ENCODE measurements at regions not wholly inside any gene's neighbourhood (a gene's known extent, or its start where the extent isn't known, plus 50 kb on each side); places are given as distances from the start of the nearest gene placed in this dataset.
"Not testable (repeated sequence)": the region's sequence is repeated elsewhere in the genome, so short reads cannot be mapped to it uniquely, and the experiment has no call there.

DNA sequence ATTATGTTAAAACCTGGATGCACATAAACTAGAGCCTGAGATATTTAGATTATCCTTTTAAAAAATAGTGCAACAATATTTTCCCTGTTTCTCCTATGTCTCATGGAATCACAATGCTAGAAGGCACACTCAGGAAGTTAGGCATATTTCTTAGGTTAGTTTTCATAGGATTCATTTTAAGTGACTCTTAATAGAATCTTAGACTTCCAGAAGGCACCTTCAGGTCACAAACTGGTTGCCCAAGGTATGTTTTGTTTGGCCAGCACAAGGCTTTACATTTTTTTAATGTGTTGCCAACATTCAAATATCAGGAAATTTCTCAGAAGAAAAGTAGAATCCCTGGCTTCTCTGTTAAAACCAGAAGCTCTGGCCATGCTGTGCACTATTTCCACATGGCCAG is 129.3 kb downstream of the LNPK start:
- DNase-seq = no peak

DNA sequence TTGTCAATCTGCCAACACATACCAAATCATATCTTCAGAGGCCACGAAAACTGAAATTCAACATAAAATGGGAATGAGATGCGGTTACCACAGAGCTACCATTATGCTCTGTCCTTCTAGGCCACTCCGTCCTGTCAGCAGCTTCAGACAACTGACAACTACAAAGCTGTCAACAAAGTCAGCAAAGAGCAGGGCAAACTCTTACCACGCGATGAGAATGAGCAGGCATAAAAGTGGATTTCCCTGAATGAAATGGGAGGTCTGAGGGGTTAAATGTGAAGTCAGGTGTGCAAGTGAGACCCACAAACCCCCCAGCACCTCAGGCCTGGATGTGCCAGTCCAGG is 130.1 kb downstream of the LNPK start:
- no peak for DNase-seq

DNA sequence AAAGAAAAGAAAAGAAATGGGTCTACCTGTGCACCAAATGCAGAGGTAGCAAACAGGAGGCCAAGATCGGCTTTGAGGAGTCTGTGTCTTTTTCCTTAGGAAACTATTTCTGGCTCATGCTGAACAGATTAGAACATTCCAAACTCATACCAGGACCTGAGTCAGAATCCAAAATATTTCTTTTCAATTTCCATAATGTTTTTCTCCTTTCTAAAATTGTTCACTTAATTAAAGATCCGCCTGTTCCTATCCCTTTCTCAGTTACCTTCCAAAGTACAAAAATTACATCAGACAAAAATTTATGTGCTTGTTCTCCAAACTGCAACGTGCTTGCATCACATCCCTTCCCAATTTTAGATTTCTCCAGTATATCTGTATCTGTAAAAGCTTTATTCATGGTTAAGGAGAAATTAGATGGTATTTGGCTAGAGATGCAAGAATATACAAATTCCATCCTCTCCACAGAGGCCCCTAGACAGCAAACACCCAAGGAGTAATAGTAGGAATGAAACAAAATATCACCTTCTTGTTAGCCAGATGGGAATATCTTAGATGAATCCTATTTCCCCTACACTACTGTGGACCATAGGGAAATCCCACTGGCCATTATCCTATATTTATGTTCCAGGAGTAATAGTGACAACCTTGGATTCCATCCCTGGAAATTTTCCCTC is 130.6 kb downstream of the LNPK start:
- no peak for DNase-seq

GRCh38 chr2:175865716-175866115 is 136.4 kb downstream of the LNPK start:
- no peak for DNase-seq

DNA sequence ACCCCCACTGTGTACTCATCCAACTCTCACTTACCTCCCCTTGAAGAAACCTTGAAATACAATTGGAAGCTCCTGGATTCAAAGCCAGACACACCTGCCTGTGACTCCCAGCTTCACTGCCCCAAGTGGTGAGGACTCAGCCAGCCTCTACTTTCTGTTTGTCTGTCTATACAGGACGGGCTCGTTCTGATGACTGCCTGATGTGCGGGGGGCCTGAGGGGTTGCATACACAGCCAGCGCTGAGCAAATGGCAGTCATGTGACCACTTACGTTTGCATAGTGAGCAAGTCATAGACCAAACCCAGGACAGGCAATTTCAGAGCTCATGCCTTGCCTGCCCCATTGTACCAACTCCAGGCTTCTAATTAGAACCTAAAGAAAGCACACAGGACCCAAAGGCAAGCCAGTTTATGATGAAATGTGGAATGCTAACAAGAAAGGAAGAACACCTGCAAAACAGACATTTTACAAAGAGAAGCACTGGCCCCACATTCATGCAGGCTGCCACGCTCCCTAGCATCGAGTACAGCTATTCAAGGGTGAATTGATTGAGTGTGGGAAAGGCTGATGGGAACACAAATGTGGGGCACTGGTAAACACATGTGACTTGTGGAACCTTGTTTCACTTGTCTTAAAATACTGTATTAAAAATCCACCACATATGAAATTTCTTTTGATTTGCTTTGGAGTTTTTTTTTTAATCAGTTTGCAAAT is 137.8 kb downstream of the LNPK start:
- DNase-seq = no peak

DNA sequence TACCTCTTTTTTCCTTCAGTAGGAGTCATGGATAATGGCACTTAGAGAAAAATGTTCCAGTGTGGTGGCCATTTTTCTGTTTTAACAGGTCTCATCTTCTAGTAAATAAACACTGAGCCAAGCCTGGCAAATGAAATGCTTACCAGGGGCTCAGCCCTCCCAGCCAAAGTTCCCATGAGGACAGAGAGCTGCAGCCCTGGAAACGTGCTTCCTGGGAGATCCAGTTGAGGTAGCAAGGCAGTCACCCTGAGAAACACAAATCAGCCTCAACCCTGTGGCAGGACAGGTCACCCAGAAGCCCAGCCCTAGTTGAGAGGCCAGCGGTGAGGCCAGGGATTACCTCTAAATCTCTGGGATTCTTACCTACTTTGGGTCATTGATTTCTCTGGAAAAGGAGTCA is 140.1 kb downstream of the LNPK start:
- DNase-seq = no peak

DNA sequence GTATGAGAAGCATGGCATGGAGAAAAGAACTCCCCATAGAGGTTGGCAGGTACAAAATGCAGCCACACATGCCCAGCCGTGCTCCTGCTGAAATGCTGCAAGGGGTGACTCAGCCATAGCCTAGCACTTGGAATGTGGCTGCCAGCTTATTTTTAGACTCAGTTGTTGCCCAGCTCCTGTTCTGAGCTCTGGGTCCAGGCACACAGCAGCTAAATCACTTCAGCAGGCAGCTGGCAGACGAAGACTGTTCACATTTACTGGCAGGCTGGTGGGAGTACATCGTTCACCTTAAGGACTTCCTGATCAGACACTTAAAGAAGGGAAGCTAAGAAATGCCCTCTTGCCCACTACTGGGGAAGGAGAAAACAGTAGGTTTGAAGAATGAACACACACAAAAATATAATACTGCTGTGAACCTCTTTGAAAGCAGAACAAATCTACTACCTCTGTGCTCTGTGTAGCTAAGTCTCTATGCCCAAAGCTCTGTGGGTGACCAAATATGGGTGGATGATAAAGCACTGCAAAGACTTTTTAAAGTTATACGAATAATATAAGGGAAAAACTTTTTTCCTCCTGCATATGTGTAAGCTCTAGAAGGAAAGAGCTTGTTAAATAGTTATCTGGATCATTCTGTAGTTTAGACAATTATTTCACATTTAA is 146.1 kb downstream of the LNPK start:
- no peak for DNase-seq

DNA sequence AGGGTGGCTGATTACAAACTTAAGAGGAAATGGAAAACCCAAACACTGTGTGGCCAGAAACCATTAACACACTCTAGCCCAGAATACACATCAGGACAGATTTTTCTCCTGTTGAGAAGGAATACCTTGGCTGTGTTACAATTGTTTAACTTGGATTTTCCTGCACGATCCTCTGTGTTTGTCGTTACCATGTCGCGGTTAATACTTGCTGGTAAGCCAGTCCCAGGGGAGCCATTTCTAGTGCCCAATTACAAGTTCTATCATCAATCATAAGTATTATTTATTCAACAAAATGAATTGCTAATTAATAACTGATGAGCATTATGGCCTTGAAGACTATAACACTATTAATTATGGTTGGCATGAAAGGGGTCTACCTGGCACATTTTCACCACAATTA is 146.8 kb downstream of the LNPK start:
- no peak for DNase-seq

GRCh38 chr2:175854665-175855064 is 147.4 kb downstream of the LNPK start:
- DNase-seq = no peak

DNA sequence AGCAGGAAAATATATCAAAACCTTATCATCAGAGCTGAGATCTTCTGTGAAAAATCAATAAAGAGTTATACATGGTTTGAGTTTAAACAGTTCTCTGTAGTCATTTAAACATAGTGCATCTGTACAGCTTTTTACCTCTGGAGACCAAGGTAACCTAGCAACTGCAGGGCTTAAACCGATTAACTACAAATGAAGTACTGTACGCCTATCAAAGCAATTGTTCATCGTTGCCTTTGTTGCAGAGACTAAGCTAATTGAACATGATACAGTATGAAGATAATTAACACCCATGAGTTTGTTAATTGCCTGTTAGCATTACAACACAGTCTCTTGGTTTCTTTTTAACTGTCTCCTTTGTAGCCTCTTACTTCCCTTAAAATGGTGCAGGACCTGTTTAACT is 147.9 kb downstream of the LNPK start:
- no peak for DNase-seq

DNA sequence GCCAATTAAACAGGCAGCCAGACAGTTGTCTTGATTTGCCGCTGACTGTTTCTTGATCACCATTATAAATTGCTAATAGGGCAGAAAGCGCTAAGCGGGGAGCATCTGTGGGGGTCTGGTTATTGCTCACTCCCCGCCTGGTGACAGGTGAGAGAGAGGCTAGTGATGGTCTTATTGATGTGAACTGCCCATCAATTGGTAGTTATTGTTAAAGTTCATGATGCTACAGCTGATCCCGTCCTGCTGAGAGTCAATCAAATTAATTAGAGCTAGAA is 148.5 kb downstream of the LNPK start:
- DNase-seq = no peak

GRCh38 chr2:175852879-175853615 is 149.0 kb downstream of the LNPK start:
- DNase-seq = no peak

DNA sequence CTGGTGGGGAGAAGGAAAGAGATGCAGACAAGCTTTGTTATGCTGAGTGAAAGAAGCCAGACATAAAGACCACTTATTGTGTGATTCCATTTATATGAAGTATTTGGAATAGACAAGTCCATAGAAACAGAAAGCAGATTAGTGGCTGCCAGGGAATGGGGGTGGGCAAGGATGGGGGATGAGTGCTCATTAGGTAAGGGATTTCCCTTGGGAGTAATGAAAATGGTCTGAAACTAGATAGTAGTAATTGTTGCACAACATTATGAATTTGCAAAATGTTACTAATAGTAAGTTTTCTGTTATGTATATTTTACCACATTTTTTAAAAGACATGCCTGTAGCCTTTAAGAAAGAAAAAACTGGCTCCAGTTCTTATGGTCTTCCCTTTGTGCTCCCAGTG is 154.9 kb downstream of the LNPK start:
- no peak for DNase-seq

- no peak for DNase-seq
These were observed 157.9 kb downstream of the LNPK start for GRCh38 chr2:175844169-175844568.

- DNase-seq = no peak
These were observed 158.4 kb downstream of the LNPK start for GRCh38 chr2:175843625-175844024.

DNA sequence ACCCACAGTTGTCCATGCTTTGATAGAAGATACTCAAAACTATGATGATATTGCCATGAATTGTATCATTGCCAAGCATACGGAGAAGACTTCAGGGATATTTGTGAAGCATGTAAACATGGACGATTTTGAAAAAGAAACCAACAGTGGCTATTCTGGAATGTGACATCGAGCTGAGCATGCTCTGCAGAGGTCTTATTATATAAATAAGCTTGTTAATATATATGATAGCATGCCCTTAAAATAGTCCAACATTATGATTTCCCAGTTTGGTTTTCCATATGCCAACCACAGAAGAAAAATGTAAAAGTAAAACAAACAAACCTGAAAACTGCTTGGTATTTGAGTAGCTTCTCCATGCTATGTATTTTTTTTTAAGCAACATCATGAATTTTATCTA is 159.1 kb downstream of the LNPK start:
- no peak for DNase-seq

GRCh38 chr2:175840765-175841164 is 161.3 kb downstream of the LNPK start:
- DNase-seq = not testable (repeated sequence)

GRCh38 chr2:175840256-175840655 is 161.8 kb downstream of the LNPK start:
- no peak for DNase-seq

DNA sequence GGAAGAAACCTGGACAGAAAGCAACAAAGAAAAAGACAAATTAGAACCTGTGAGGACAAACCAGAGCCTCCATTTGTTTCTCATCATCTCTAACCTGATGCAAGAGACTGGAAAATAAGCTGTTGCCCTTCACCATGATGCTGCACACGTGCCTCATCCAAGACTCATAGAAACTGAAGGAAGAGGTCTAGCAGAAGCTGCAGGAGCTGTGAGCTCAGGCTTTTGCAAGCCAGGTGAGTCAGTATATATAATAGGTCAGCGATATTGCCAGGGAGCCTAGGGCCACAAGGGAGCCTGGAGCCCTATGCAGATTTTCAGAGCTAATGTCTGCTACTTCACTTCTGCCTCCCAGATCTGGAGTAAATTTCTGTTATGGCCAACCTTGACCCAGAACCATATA is 163.1 kb downstream of the LNPK start:
- DNase-seq = no peak

DNA sequence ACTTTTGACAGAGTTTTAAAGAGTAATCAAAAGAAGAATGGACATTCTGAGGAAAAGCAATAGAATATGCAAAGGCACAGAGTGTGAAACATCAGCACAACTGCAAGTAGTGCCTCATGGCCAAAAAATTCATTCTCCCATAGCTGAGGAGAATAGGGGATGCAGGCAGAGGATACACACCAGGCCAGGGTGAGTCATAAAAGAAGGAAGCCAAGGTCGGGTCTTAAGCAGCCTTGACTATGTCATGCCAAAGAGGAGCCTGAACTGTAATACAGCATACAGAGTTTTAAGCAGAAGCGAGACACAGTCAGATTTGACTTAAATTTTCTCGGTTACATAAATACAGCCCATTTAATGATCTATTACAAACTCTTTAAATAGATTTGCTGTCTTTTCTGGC is 165.0 kb downstream of the LNPK start:
- DNase-seq = no peak

DNA sequence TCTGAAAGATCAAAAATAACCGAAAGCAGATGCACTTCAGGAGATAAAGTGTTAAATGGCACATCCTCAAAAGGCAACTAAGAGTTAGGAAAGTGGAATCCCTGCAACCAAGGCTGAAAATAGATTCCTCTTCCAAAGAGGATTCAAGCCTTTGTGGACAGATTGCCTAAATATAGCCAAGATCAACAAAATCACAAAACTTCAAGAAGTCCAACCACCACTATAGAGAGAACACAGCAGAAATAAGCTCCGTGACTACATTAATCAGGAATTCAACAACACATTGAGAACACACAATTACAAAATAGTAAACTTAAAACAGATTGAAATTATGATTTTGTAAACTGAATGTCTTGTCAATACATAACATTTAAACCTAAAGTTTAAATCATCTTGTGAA is 165.7 kb downstream of the LNPK start:
- DNase-seq = no peak

DNA sequence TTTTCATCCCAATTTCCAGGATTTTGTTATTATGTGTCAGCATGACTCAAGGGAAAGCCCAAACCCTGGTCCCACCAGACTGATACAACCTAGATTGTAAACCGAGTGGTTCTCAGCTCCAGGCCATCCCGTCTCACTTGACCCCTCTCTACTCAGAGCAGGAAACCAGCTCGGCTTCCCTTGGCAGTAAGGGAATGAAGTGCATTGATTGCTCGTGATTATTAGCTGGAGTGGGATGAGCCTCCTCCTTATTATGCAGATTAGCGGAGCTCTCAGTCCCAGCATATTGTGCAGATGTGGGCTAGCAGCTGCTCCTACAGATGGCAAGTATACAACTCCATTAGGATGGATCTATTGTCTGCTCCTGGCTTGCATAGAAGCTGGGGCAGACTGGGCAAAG is 167.6 kb downstream of the LNPK start:
- DNase-seq = no peak

DNA sequence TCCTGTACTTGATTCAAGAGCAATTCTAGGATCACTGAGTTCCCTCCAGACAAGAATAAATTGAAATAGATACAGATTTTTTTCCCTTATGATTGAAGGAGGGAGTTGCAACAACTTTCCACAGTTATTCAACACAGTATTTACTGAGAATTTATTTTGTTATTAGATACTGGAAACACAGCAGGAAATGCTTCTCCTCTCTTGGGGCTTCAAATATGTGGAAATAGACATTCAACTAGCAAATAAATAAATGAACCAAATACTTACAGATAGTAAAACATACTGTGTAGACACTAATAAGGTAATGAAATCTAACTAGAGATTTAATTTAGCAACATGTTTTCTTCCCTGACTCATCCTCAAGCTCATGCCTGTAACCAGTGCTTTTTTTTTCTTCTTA is 169.2 kb downstream of the LNPK start:
- DNase-seq = peak; percentile 41
